DND-41 (cell line): ENCODE measurements at regions not wholly inside any gene's neighbourhood (a gene's known extent, or its start where the extent isn't known, plus 50 kb on each side); places are given as distances from the start of the nearest gene placed in this dataset.

Experiments used
- ATAC-seq: fragments of 200-7000 bp; cut with Tn5 transposase; 3 replicates; pipeline ENCODE4 v1.9.1; 2021; ENCODE audit warnings: low read depth; ENCODE audit not compliant: insufficient read depth
- DNase-seq: peaks from one replicate; pipeline ENCODE4 v3.0.0-alpha.2; 2020
- H2AFZ ChIP-seq: 2 replicates; pipeline ENCODE4 v1.6.0; 2012; ENCODE audit warnings: low read depth, low read length
- H3K27ac ChIP-seq: 2 replicates; pipeline ENCODE4 v1.5.1; 2012; ENCODE audit warnings: low read length, inconsistent platforms
- H3K27me3 ChIP-seq: fragments of 200-600 bp; sonication (generic); 2 replicates; pipeline ENCODE4 v1.6.0; 2012; ENCODE audit warnings: low read length, mild to moderate bottlenecking, inconsistent platforms; ENCODE audit not compliant: insufficient read depth, poor library complexity
- H3K36me3 ChIP-seq: 2 replicates; pipeline ENCODE4 v1.5.1; 2012; ENCODE audit warnings: low read length, inconsistent platforms; ENCODE audit not compliant: insufficient read depth
- H3K4me1 ChIP-seq: 2 replicates; pipeline ENCODE4 v1.5.1; 2012; ENCODE audit warnings: mild to moderate bottlenecking, low read length; ENCODE audit not compliant: insufficient read depth
- H3K4me2 ChIP-seq: 2 replicates; pipeline ENCODE4 v1.6.0; 2012; ENCODE audit warnings: mild to moderate bottlenecking, moderate library complexity, low read length, inconsistent platforms; ENCODE audit not compliant: insufficient read depth
- H3K4me3 ChIP-seq, 2 experiments: fragments of 200-600 bp in 1 of 2; shearing (Covaris generic) in 1 of 2; 2 replicates each; pipeline ENCODE4 v1.5.1; 2012 to 2016; ENCODE audit warnings: inconsistent platforms in 2 of 2, low read length in 2 of 2, mild to moderate bottlenecking in 2 of 2, low read depth in 1 of 2, moderate library complexity in 1 of 2
- H3K79me2 ChIP-seq: 2 replicates; pipeline ENCODE4 v1.6.0; 2012; ENCODE audit warnings: low read length, inconsistent platforms; ENCODE audit not compliant: insufficient read depth
- H3K9ac ChIP-seq: 2 replicates; pipeline ENCODE4 v1.6.0; 2012; ENCODE audit warnings: low read depth, mild to moderate bottlenecking, inconsistent platforms, low read length, moderate library complexity
- H3K9me3 ChIP-seq: 2 replicates; pipeline ENCODE4 v1.5.1; 2012; ENCODE audit warnings: low read length, moderate library complexity, mild to moderate bottlenecking, inconsistent platforms; ENCODE audit not compliant: insufficient read depth, severe bottlenecking
- H4K20me1 ChIP-seq: 2 replicates; pipeline ENCODE4 v1.6.0; 2012; ENCODE audit warnings: low read length; ENCODE audit not compliant: insufficient read depth
- CTCF ChIP-seq: IDR thresholded peaks from 2 replicates; pipeline ENCODE4 v1.5.1; 2012; ENCODE audit warnings: borderline replicate concordance, low read length, moderate library complexity, mild to moderate bottlenecking; ENCODE audit not compliant: poor library complexity, severe bottlenecking; ENCODE audit errors: extremely low read depth
- EZH2 ChIP-seq: IDR thresholded peaks from 3 replicates; pipeline ENCODE4 v1.6.1; 2012; ENCODE audit warnings: borderline replicate concordance, low read depth, mild to moderate bottlenecking, moderate library complexity, low read length, inconsistent platforms; ENCODE audit not compliant: severe bottlenecking

GRCh38 chr2:18247282-18248110 is 313.0 kb downstream of the RDH14 start:
- ATAC-seq (no peak), DNase-seq (no peak)
- Histone ChIP-seq H3K79me2 (no peaks in the 10 kb centered on the region), H3K36me3 (no peaks in the 10 kb centered on the region), H3K27me3 (no peaks in the 10 kb centered on the region), H4K20me1 (no peaks in the 10 kb centered on the region), H3K4me2 (no peak overlapping the region), H2AFZ (no peak overlapping the region), H3K9ac (no peak overlapping the region), H3K4me1 (no peaks in the 10 kb centered on the region), H3K4me3 (no peak overlapping the region), H3K27ac (no peak overlapping the region), H3K9me3 (no peaks in the 10 kb centered on the region)
- TF ChIP-seq EZH2 (no peak), CTCF (no peak)

GRCh38 chr2:18245375-18245774 is 315.1 kb downstream of the RDH14 start:
- Histone ChIP-seq H2AFZ (no peak overlapping the region), H3K9me3 (no peaks in the 10 kb centered on the region), H3K27me3 (no peaks in the 10 kb centered on the region), H3K9ac (no peak overlapping the region), H3K36me3 (no peaks in the 10 kb centered on the region), H3K79me2 (no peaks in the 10 kb centered on the region), H3K4me1 (no peaks in the 10 kb centered on the region), H3K4me2 (no peak overlapping the region), H3K27ac (no peak overlapping the region), H4K20me1 (no peaks in the 10 kb centered on the region), H3K4me3 (no peak overlapping the region)
- no peak for ATAC-seq
- DNase-seq: no peak
- TF ChIP-seq CTCF: no peak
- no peak for TF ChIP-seq EZH2

GRCh38 chr2:18244845-18245244 is 315.6 kb downstream of the RDH14 start:
- no peaks in the 10 kb centered on the region for H4K20me1 ChIP-seq
- no peaks in the 10 kb centered on the region for H3K36me3 ChIP-seq
- DNase-seq (no peak), ATAC-seq (no peak)
- H3K4me2 ChIP-seq: no peak overlapping the region
- no peaks in the 10 kb centered on the region for H3K27me3 ChIP-seq
- H3K4me3 ChIP-seq: no peak overlapping the region
- no peak overlapping the region for H3K27ac ChIP-seq
- H3K9me3 ChIP-seq: no peaks in the 10 kb centered on the region
- H3K4me1 ChIP-seq: no peaks in the 10 kb centered on the region
- no peaks in the 10 kb centered on the region for H3K79me2 ChIP-seq
- no peak overlapping the region for H2AFZ ChIP-seq
- no peak for TF ChIP-seq EZH2
- H3K9ac ChIP-seq: no peak overlapping the region

- no peaks in the 10 kb centered on the region for H3K27me3 ChIP-seq
- ATAC-seq (no peak), DNase-seq (no peak)
- TF ChIP-seq EZH2 (no peak), CTCF (no peak)
- no peak overlapping the region for H3K4me3 ChIP-seq
- H3K36me3 ChIP-seq: no peaks in the 10 kb centered on the region
- no peaks in the 10 kb centered on the region for H4K20me1 ChIP-seq
- H3K4me1 ChIP-seq: no peaks in the 10 kb centered on the region
- H2AFZ ChIP-seq: no peak overlapping the region
- no peak overlapping the region for H3K27ac ChIP-seq
- no peaks in the 10 kb centered on the region for H3K9me3 ChIP-seq
- H3K9ac ChIP-seq: no peak overlapping the region
- no peaks in the 10 kb centered on the region for H3K79me2 ChIP-seq
- no peak overlapping the region for H3K4me2 ChIP-seq
Measured at GRCh38 chr2:18243816-18244215, 316.6 kb downstream of the RDH14 start.
